Esophagus muscularis mucosa (tissue), 4 donors: ENCODE measurements at regions not wholly inside any gene's neighbourhood (a gene's known extent, or its start where the extent isn't known, plus 50 kb on each side); places are given as distances from the start of the nearest gene placed in this dataset.

Experiments
- CTCF ChIP-seq, 3 experiments: fragments of 200-600 bp in 2 of 3; fragments of 450-650 bp in 1 of 3; sonication (generic) in 2 of 3; IDR thresholded peaks; one replicate each; pipeline ENCODE4 v1.5.1; 2017 to 2019; ENCODE audit warnings: antibody characterized with exemption in 3 of 3, mild to moderate bottlenecking in 2 of 3, moderate library complexity in 1 of 3
- EP300 ChIP-seq: sonication (generic); formaldehyde crosslinking; IDR thresholded peaks from one replicate; pipeline ENCODE4 v1.6.1; 2017; ENCODE audit warnings: antibody characterized with exemption
- POLR2A ChIP-seq: fragments of 450-650 bp; IDR thresholded peaks from one replicate; pipeline ENCODE4 v1.6.1; 2017; ENCODE audit warnings: antibody characterized with exemption, moderate library complexity, mild to moderate bottlenecking, low read depth
- POLR2AphosphoS5 ChIP-seq, 2 donors: sonication (generic); formaldehyde crosslinking; IDR thresholded peaks; one replicate each; pipeline ENCODE4 v1.6.1; 2017; ENCODE audit warnings: antibody characterized with exemption in 2 of 2

GRCh38 chr20:19839053-19839452 lies 81.0 kb downstream of the RIN2 start:
- TF ChIP-seq CTCF (IDR thresholded peaks at IDR 0.05) (no peak), POLR2A (no peak), EP300 (no peak), POLR2AphosphoS5 (IDR thresholded peaks at IDR 0.05) (no peak)
